ENCODE measurements at regions not wholly inside any gene's neighbourhood (a gene's known extent, or its start where the extent isn't known, plus 50 kb on each side); places are given as distances from the start of the nearest gene placed in this dataset.
"Not testable (repeated sequence)": the region's sequence is repeated elsewhere in the genome, so short reads cannot be mapped to it uniquely, and the experiment has no call there.

- TF ChIP-seq E4F1 (IDR thresholded peaks at IDR 0.05; ENCODE audit: borderline replicate concordance, partially characterized antibody) (no peak), SMARCA5 (IDR thresholded peaks at IDR 0.05) (no peak), HCFC1 (IDR thresholded peaks at IDR 0.05; ENCODE audit: low read length) (no peak), MYB (IDR thresholded peaks at IDR 0.05; ENCODE audit: borderline replicate concordance, low read depth, low read length) (no peak), ZZZ3 (IDR thresholded peaks at IDR 0.05; ENCODE audit: control insufficient read depth, insufficient read length, low read depth) (no peak), TBL1XR1 (IDR thresholded peaks at IDR 0.05; ENCODE audit: low read depth, low read length) (no peak), BCL11A (IDR thresholded peaks at IDR 0.05; ENCODE audit: low read depth, low read length) (no peak)
Observed at GRCh38 chr10:125231116-125231812, 70.9 kb upstream of the CTBP2 start (continued).

GRCh38 chr10:125230251-125230650 is 69.9 kb upstream of the CTBP2 start:
- Histone ChIP-seq H3K36me3 (ENCODE audit: control insufficient read depth in 2 of 2, insufficient read depth in 2 of 2, low read length in 1 of 2) (no peaks in the 10 kb centered on the region), H3K9me3 (replicated peaks; ENCODE audit: control insufficient read depth, insufficient read depth, low read length) (no peaks in the 10 kb centered on the region), H3K9ac (ENCODE audit: control insufficient read depth, insufficient read depth, low read length) (no peak overlapping the region), H3K4me3 (no peak overlapping the region), H3K79me2 (ENCODE audit: control insufficient read depth, insufficient read depth, low read length) (no peaks in the 10 kb centered on the region), H4K20me1 (ENCODE audit: control insufficient read depth, insufficient read depth) (no peaks in the 10 kb centered on the region), H3K4me2 (ENCODE audit: control insufficient read depth, insufficient read depth) (no peak overlapping the region), H2AFZ (ENCODE audit: control insufficient read depth, low read depth, low read length) (no peak overlapping the region), H3K27ac (ENCODE audit: control insufficient read depth, insufficient read depth) (no peak overlapping the region), H3K4me1 (ENCODE audit: control insufficient read depth, insufficient read depth, low read length) (no peaks in the 10 kb centered on the region), H3K27me3 (replicated peaks in 1 of 2; ENCODE audit: control insufficient read depth in 2 of 2, insufficient read depth in 2 of 2, low read length in 1 of 2) (no peaks in the 10 kb centered on the region)
- POLR2A ChIA-PET, result no interaction called here
- in situ Hi-C loops (cut with MboI), result no loop called here
- WGBS (ENCODE audit: insufficient coverage, insufficient replicate concordance, low lambda C conversion rate, missing lambda C conversion rate), result 20% methylated on average over 2 of the region's 2 CpGs
- BruUV-seq (replicated peaks), result no TSS peak
- RAD21 ChIA-PET (ENCODE audit: unreplicated experiment), result no interaction called here
- intact Hi-C loops (cut with micrococcal nuclease; ENCODE audit: unreplicated experiment), result no loop called here
- CTCF ChIA-PET, result no interaction called here
- no peak for FAIRE-seq
- ATAC-seq, result no peak
- DNase-seq (ENCODE audit: low read depth, low spot score), result no peak
- SMC1A ChIA-PET (ENCODE audit: uncharacterized antibody, unreplicated experiment), result no interaction called here
- no peak for TF ChIP-seq RELA (IDR thresholded peaks at IDR 0.05; ENCODE audit: borderline replicate concordance, partially characterized antibody)

GRCh38 chr10:125228245-125228940 is 68.0 kb upstream of the CTBP2 start:
- 77% methylated on average over 32 of the region's 38 CpGs for WGBS (ENCODE audit: insufficient coverage, insufficient replicate concordance, low lambda C conversion rate, missing lambda C conversion rate)
- H2AFZ ChIP-seq (ENCODE audit: control insufficient read depth, low read depth, low read length); in situ Hi-C loops (cut with MboI); H4K20me1 ChIP-seq (ENCODE audit: control insufficient read depth, insufficient read depth); H3K4me1 ChIP-seq (ENCODE audit: control insufficient read depth, insufficient read depth, low read length); H3K4me3 ChIP-seq; H3K27ac ChIP-seq (ENCODE audit: control insufficient read depth, insufficient read depth); H3K4me2 ChIP-seq (ENCODE audit: control insufficient read depth, insufficient read depth); DNase-seq (ENCODE audit: low read depth, low spot score); CTCF ChIA-PET; FAIRE-seq; intact Hi-C loops (cut with micrococcal nuclease; ENCODE audit: unreplicated experiment); ATAC-seq; H3K79me2 ChIP-seq (ENCODE audit: control insufficient read depth, insufficient read depth, low read length); H3K27me3 ChIP-seq (replicated peaks in 1 of 2; ENCODE audit: control insufficient read depth in 2 of 2, insufficient read depth in 2 of 2, low read length in 1 of 2); H3K36me3 ChIP-seq (ENCODE audit: control insufficient read depth in 2 of 2, insufficient read depth in 2 of 2, low read length in 1 of 2); POLR2A ChIA-PET; H3K9me3 ChIP-seq (replicated peaks; ENCODE audit: control insufficient read depth, insufficient read depth, low read length); RAD21 ChIA-PET (ENCODE audit: unreplicated experiment); H3K9ac ChIP-seq (ENCODE audit: control insufficient read depth, insufficient read depth, low read length); SMC1A ChIA-PET (ENCODE audit: uncharacterized antibody, unreplicated experiment); BruUV-seq (replicated peaks): not testable (repeated sequence)
